Stimulated activated CD4-positive, alpha-beta T cell treated with anti-CD3 and anti-CD28 coated beads, Interleukin-4, amount 100 ng/mL, for 48 hours (primary cell): ENCODE measurements at regions not wholly inside any gene's neighbourhood (a gene's known extent, or its start where the extent isn't known, plus 50 kb on each side); places are given as distances from the start of the nearest gene placed in this dataset.
"Not testable (repeated sequence)": the region's sequence is repeated elsewhere in the genome, so short reads cannot be mapped to it uniquely, and the experiment has no call there.

Source experiments
- DNase-seq, 2 donors: peaks; one replicate each; pipeline ENCODE4 v3.0.0-alpha.2; 2020; ENCODE audit warnings: low read depth in 2 of 2

GRCh38 chr3:72628065-72628464 is 220.2 kb downstream of the SHQ1 start:
- DNase-seq: no peak

- no peak for DNase-seq
Observed at GRCh38 chr3:72627271-72627670, 221.0 kb downstream of the SHQ1 start.

DNA sequence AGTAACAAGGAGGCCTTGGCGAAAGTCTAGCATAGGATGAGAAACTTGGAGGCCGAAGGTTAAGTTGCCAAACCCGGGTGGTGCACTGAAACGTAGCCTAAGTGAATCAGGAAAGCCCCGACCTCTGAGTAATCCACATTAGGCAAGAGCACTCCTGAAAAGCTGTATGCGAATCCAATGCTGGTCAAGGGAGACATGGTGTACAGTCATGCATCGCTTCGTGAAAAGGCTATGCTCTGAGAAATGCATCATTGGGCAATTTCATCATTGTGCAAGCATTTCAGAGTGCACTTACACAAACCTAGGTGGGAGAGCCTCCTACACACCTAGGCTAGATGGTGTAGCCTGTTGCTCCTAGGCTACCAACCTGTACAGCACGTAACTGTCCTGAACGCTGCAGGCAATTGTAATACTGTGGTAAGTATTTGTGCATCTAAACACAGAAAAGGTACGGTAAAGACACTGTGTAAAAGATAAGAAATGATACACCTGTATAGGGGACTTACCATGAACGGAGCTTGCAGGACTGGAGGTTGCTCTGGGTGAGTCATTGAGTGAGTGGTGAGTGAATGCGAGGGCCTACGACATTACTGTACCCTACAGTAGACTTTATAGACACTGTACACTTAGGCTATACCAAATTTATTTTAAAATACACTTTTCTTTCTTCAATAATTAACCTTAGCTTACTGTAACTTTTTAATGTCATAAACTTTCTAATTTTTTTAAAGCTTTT is 222.5 kb downstream of the SHQ1 start:
- DNase-seq: no peak

DNA sequence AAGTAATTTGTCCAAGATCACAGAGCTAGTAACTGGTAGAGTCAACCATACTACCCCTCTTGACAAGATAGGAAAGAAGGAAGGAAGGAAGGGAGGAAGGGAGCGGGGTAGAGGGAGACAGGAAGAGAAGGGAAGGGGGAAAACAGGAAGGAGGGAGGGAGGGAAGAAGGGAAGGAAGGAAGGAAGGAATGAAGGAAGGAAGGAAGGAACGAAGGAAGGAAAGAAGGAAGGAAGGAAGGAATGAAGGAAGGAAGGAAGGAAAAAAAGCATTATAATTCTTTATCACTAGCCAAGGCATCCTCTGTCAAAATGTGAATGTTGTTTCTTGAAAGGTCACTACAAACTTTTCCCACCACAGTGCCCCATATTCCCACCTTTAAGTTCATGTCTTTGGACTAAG is 223.6 kb downstream of the SHQ1 start:
- no peak for DNase-seq

GRCh38 chr3:72618739-72619138 is 229.5 kb downstream of the SHQ1 start:
- DNase-seq: no peak

DNA sequence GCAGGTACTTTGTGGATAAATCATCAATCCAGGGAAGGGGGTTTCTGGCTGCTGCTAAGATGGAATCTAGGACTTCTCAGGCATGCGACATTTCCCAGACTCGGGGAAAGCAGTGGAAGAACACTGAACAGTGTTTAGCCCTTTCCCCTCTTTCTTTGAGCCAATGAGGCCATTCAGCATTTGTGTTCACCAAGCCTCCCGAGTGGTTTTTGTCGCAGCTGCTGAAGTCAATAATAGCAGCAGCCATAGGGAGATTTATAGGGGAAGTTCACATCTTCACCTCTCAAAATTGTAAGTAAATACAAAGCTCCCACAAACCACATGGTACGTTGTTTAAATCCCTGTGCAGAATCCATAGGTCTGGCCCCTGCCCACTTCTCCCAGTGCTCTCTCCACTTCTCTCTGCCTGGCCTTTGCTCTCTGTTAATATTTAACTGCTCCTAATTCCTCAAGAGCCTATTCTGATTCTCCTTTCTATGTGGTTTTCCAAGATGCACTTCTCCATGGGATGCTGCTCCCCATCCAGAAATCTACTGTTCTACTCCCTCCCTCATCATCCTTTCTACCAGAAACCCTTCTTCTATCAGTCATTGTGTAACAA is 230.7 kb downstream of the SHQ1 start:
- no peak for DNase-seq

GRCh38 chr3:72615776-72616175 is 232.5 kb downstream of the SHQ1 start:
- no peak for DNase-seq

DNA sequence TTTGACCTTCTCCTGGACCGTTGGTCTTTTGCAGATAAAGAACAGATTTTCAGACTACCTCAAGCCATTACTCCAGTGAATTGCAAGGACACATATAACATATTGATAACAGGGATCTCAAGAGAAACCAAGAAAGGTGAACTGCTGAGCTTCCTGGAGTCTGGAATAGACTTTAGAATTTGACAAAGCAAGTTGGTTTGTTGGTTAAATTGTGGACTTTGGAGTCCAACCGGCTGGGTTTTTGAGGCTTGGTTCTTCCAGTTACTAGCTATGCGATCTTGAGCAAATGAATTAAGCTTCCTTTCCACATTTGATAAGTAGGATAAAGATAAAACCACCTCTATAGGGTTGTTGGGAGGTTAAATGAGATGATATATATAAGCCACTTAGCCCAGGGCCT is 233.1 kb downstream of the SHQ1 start:
- no peak for DNase-seq

DNA sequence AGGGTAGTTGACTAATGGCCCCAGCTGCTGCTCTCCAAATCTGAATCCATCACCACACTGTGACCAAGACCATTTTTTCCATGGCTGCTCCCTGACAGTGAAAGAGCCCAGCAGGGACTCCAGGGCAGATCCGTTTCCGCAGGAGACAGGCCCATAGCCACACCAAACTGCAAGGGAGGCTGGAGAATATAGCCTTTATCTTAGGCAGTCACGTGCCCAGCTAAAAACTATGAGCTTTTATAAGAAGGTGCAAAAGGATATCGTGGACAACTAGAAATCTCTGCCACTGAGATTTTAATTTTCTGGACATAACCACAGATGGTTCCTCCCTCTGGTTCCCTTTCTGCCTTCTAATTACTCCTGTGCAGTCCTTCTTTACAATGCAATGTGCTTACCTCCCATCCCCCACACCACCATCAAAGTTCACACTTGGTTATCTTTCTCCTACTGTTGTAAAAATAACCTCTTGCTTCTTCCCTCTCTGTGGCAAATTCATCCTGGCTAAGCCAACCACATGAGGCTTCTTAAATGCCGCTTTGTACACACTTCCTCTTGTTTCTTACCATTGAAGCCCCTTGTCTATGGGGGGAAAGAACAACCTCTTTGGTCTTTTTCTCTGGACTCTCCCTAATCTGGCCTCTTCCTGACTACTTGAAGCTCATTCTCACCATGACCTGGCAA is 233.7 kb downstream of the SHQ1 start:
- DNase-seq: no peak

DNA sequence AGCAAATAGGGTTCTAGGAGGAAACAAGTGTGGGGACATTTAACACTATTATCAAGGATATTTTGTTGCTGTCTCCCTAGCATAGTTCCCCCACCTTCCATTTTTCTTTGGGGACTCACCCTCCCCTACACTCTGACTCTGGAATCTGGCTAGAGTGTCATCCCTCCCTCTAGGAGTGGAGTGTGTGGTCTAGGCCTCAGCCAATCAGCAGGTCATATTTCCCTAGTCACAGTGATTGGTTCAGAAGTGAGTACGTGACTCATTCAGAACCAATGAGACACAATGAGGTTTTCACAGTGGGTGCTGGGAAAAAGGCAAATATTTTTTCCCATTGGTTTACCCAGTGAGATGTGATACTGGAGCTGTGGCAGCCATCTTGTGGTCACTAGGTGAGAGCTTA is 234.4 kb downstream of the SHQ1 start:
- no peak for DNase-seq

DNA sequence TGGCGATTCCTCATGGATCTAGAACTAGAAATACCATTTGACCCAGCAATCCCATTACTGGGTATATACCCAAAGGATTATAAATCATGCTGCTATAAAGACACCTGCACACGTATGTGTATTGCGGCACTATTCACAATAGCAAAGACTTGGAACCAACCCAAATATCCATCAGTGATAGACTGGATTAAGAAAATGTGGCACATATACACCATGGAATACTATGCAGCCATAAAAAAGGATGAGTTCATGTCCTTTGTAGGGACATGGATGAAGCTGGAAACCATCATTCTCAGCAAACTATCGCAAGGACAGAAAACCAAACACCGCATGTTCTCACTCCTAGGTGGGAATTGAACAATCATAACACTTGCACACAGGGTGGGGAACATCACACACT is 239.1 kb downstream of the SHQ1 start:
- not testable (repeated sequence) for DNase-seq

- DNase-seq: no peak
Observed at GRCh38 chr3:72606005-72606800, 242.0 kb downstream of the SHQ1 start.

- no peak for DNase-seq
Observed at GRCh38 chr3:72604328-72604727, 243.9 kb downstream of the SHQ1 start.

- no peak for DNase-seq
Observed at GRCh38 chr3:72601983-72602750, 246.1 kb downstream of the SHQ1 start.

DNA sequence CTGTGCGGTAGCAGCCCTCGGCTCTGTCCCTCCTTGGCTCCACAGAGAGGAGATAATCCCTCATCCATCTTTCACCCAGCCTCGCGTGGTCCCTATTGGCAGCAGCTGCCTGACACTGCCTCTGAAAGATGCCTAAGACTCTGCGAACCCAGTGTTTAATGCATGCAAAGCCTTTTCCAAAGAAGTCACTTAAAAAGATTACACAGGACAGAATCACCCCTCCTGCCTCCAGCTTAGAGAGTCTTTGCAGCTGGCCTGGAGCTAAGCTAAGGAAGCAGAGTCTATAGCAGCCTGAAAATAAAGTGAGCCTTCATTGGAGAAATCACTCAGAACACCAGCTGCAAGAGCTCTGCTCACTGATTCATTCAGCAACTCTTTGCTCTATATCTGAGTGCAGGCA is 247.2 kb downstream of the SHQ1 start:
- DNase-seq: no peak

GRCh38 chr3:72597756-72598195 is 250.5 kb downstream of the SHQ1 start:
- no peak for DNase-seq

GRCh38 chr3:72597043-72597442 is 251.2 kb downstream of the SHQ1 start:
- DNase-seq: no peak

DNA sequence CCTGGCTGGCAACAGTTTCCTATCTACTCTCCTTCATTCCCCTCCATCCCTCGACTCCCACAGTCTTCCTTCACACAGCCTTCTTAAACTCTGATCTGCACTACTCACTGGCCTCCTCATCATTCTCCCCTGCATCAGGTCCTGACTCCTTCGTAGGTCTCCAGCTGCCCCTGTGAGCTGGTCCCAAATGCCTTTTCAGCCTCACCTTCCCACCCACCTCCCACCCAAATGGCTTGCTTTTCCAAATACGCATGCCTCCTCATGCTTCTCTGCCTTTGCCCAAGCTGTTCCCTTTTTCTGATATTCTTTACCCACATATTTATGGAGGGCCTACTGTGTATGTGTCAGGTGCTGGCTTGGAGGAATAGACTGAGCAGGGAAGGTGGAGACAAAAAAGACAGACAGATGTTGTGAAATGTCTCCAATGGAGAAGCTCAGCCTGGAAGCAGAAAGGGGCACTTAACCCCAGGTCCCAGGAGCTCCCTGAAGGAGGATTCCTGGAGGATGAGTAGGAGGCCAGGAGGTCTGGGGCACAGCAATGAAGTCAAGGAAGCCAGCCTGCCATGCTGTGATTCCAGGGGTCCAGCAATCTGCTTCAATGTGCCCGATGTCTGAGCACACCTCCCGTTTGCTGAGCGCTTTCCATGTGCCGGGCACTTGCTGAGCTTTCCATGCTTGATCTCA is 252.2 kb downstream of the SHQ1 start:
- DNase-seq: no peak

- no peak for DNase-seq
Observed at GRCh38 chr3:72595376-72595775, 252.9 kb downstream of the SHQ1 start.

DNA sequence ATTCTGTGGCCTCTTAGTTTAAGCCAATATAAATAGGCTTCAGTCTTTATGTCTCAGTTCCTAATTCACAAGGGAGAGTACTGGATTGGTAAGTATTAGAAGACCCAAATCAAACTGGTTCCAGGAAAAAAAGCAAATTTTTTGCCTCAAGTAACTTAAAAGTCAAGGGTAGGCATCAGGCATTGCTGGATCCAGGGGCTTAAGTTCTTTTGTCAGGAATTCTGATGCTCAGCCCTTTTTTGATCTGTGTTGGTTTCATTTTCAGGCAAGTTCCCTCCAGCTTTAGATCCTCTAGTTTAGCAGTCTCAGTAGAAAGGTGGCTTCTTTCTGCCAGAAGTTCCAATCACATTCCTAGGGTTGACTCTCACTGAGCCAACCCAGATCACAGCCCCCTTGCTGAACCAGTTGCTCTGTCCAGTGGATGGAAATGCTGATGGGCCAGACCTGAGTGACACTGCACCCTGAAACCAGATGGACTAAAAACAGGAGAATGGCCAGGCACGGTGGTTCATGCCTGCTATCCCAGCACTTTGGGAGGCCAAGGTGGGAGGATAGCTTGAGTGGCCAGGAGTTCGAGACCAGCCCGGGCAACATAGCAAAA is 253.5 kb downstream of the SHQ1 start:
- no peak for DNase-seq
